ENCODE measurements at regions not wholly inside any gene's neighbourhood (a gene's known extent, or its start where the extent isn't known, plus 50 kb on each side); places are given as distances from the start of the nearest gene placed in this dataset.

DNA sequence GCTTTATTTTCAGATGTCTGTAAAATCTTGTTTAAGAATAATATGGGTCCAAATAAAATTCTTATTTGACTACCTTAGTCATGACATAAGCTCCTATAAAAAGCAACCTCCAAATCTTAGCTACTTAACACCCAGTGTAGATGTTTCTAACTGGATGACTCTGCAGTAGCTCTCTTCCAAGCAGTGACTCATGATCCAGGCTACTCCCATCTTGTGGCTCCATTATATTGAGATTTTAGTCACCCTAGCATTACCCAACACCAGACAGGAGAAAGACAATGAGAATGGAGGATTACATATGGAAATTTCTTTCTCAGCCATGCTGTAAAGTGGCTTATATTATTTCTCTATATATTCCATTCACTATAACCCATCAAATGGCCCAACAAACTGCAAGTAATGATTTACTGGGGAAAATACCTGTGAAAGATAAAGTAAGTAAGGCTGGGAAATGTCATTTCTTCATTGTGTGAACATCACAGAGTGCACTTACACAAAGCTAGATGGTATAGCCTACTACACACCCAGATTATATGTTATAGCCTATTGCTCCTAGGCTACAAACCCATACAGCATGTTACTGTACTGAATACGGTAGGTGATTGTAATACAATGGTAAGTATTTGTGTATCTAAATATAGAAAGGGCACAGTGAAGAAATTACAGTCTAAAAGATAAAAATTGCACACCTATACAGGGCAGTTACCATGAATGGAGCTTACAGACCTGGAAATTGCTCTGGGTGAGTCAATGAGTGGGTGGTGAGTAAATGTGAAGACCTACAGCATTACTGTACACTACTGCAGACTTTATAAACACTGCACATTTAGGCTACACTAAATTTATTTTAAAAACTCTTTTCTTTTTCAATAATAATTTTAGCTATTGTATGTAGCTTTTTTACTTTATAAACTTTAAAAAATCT is 163.2 kb downstream of the DYRK2 start:
- in situ Hi-C loops (cut with MboI; ENCODE audit: low pct_unique_long_range_greater_than_20kb, low sequenced_read_pairs, unreplicated experiment): no loop called here
- no peak for TF ChIP-seq CTCF (IDR thresholded peaks at IDR 0.05; ENCODE audit: extremely low read depth, insufficient read depth, missing control alignments)
- DNase-seq (ENCODE audit: low spot score): no peak

DNA sequence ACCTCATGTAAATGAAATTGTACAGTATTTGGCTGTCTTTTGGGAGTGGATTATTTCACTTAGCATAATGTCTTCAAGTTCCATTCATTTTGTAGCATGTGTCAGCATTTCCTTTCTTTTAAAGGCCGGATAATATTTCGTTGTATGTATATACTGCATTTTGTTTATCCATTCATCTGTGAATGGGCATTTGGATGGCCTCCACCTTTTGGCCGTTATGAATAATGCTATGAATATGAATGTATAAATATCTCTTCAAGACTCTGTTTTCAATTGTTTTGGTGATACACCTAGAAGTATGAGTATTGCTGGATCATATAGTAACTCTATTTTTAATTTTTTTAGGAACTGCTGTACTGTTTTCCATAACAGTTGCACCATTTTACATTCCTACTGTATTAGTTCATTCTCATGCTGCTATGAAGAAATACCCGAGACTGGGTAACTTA is 164.9 kb downstream of the DYRK2 start:
- DNase-seq (ENCODE audit: low spot score): no peak
- in situ Hi-C loops (cut with MboI; ENCODE audit: low pct_unique_long_range_greater_than_20kb, low sequenced_read_pairs, unreplicated experiment): no loop called here

GRCh38 chr12:67816269-67816668 is 167.7 kb downstream of the DYRK2 start:
- DNase-seq (ENCODE audit: low spot score): no peak
- TF ChIP-seq CTCF (IDR thresholded peaks at IDR 0.05; ENCODE audit: extremely low read depth, insufficient read depth, missing control alignments): no peak
- in situ Hi-C loops (cut with MboI; ENCODE audit: low pct_unique_long_range_greater_than_20kb, low sequenced_read_pairs, unreplicated experiment): no loop called here

More for the DNA sequence above, 164.9 kb downstream of the DYRK2 start:
- no peak for TF ChIP-seq CTCF (IDR thresholded peaks at IDR 0.05; ENCODE audit: extremely low read depth, insufficient read depth, missing control alignments)

DNA sequence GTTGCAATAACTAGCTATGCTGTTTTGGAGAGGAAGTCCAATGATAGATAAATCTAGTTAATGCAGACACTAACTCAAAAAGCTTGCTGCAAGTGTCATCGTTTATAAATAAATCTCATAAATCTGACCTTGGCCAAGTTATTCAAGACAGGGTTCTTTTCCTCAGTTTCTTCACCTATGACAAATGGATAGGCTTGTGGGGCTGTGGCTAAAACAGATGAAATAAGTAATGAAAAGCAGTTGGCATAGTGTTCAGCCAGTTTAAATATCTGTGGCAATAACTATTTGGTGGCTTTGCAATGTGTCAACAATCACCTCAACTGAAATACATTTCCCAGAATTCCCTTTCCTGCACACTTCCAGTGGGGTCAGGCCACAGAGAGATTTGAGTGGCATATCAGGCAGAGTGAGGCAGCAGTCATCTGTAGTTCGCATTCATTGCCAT is 169.9 kb downstream of the DYRK2 start:
- in situ Hi-C loops (cut with MboI; ENCODE audit: low pct_unique_long_range_greater_than_20kb, low sequenced_read_pairs, unreplicated experiment): no loop called here
- no peak for TF ChIP-seq CTCF (IDR thresholded peaks at IDR 0.05; ENCODE audit: extremely low read depth, insufficient read depth, missing control alignments)
- DNase-seq (ENCODE audit: low spot score): no peak

GRCh38 chr12:67819902-67820301 is 169.3 kb upstream of the IFNG-AS1 start:
- in situ Hi-C loops (cut with MboI; ENCODE audit: low pct_unique_long_range_greater_than_20kb, low sequenced_read_pairs, unreplicated experiment): no loop called here
- DNase-seq (ENCODE audit: low spot score): no peak

DNA sequence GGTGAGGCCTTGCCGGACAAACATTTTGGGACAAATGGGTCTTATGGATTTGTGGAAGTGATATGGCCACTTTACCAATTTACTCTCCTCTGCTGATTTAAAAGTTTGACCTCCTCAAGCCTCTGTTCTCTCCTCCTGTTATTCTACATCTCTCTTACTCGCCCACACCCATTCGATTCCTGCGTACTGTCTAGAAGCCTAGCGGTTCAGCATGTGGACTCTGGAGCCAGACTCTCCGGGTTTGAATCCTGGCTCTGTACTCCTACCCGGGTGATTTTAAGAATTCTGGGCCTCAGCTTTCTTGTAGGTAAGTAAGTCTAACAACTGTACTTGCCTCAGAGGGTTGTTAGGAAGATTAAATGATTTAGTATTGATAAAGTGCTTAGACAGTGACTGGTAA is 168.6 kb upstream of the IFNG-AS1 start:
- in situ Hi-C loops (cut with MboI; ENCODE audit: low pct_unique_long_range_greater_than_20kb, low sequenced_read_pairs, unreplicated experiment): no loop called here
- no peak for DNase-seq (ENCODE audit: low spot score)
- no peak for TF ChIP-seq CTCF (IDR thresholded peaks at IDR 0.05; ENCODE audit: extremely low read depth, insufficient read depth, missing control alignments)

More at GRCh38 chr12:67819902-67820301, 169.3 kb upstream of the IFNG-AS1 start:
- no peak for TF ChIP-seq CTCF (IDR thresholded peaks at IDR 0.05; ENCODE audit: extremely low read depth, insufficient read depth, missing control alignments)
